ENCODE measurements at regions not wholly inside any gene's neighbourhood (a gene's known extent, or its start where the extent isn't known, plus 50 kb on each side); places are given as distances from the start of the nearest gene placed in this dataset.

- Histone ChIP-seq H3K27ac (no peak overlapping the region), H3K4me3 (no peak overlapping the region)
- no peak for DNase-seq (ENCODE audit: low spot score)
- TF ChIP-seq CTCF (IDR thresholded peaks at IDR 0.05) = no peak
Measured at GRCh38 chr4:43846111-43846587, 602.5 kb downstream of the KCTD8 start.

DNA sequence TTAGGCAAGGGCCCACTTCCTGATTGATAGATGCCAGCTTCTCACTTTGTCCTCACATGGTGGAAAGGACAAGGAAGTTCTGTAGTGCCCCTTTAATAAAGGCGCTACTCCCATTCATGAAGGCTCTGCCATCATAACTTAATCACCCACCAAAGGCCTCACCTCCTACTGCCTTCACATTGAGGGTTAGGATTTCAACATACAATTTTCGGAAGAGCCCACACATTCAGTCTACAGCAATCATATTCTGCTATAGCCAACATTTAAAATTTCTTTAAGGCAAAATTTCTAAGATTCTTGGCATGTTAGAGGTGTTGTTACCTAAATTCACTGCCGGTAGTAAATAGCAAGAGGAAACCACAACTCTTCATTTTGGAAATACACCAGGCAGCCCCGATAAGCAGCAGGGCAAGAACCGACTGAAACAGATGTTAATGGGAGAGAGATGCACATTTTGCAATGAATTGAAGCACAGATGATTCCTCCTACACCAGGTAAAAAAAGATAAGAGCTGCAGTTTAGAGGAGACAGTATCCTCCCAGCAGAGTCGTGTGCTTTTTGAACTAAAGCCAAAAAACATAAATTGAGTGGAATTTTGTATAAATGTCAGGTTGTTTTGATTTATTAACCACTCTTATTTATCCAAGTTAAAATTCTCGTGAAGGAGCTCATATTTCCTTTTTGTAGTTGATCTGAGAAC lies 594.9 kb downstream of the KCTD8 start:
- DNase-seq (ENCODE audit: low spot score) = no peak
- no peak overlapping the region for H3K4me3 ChIP-seq
- no peak overlapping the region for H3K27ac ChIP-seq
- TF ChIP-seq CTCF (IDR thresholded peaks at IDR 0.05) = no peak

DNA sequence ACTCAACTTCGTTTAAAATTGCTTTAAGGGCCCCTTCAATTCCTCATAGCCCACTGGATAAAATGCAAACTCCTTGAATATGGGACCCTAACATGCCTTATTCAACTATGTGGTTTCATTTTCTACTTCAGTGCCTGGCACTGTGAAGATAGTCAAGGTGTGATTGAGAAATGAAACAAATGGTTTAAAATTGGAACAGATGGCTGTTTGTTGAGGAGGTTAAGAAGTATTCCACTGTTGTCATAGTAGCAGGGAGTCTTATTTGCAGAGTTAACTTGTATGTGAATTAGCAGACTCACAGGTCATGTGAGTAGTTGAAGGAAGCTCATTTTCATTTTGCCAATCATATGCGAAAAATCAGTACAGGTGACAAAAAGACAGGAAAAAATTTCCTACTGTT lies 593.3 kb downstream of the KCTD8 start:
- Histone ChIP-seq H3K27ac (no peak overlapping the region), H3K4me3 (no peak overlapping the region)
- TF ChIP-seq CTCF (IDR thresholded peaks at IDR 0.05) = no peak
- no peak for DNase-seq (ENCODE audit: low spot score)

DNA sequence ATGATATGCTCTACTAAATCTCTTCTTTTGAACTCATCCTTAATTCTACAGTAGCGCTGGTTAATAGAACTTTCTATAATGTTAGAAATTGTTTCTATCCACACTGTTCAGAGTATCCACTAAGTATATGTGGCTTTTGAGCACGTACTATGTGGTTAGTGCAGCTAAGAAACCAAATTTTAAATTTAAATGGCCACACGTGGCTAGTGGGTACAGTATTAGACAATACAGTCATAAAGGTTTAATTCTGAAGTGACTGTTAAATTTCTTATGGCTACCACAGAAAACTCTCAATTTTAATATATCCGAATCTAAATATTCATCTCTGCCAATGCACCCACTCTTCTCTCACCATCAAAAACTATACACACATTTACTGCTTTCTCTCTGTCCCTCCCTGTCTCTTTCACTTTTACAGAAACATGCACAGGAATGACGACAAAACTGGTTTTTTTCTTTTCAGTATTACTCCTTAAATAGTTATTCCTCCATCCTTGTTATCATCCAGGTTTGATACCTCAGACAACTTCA lies 583.9 kb downstream of the KCTD8 start:
- DNase-seq (ENCODE audit: low spot score) = no peak
- no peak for TF ChIP-seq CTCF (IDR thresholded peaks at IDR 0.05)
- Histone ChIP-seq H3K4me3 (no peak overlapping the region), H3K27ac (no peak overlapping the region)

DNA sequence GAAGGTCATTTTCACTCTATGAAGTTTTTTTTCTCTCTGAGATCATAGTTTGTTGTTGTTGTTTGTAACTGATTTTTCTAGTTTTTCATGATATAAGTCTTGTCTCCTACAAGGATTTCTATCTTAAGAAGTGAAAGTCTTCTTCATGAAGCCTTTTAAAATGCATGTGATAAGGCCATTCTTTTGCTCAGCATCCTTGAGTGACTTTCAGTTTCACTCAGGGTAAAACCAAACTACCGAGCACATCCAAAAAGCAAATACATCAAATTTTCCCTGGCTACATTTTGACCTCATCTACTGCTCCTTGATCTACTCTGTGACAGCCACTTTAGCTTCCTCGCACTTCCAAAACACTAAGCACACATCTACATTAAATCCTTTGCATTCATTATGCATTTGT lies 580.7 kb downstream of the KCTD8 start:
- no peak for DNase-seq (ENCODE audit: low spot score)
- no peak for TF ChIP-seq CTCF (IDR thresholded peaks at IDR 0.05)
- Histone ChIP-seq H3K27ac (no peak overlapping the region), H3K4me3 (no peak overlapping the region)

- Histone ChIP-seq H3K4me3 (no peak overlapping the region), H3K27ac (no peak overlapping the region)
- DNase-seq (ENCODE audit: low spot score) = no peak
- no peak for TF ChIP-seq CTCF (IDR thresholded peaks at IDR 0.05)
Measured at GRCh38 chr4:43875655-43876054, 573.0 kb downstream of the KCTD8 start.

DNA sequence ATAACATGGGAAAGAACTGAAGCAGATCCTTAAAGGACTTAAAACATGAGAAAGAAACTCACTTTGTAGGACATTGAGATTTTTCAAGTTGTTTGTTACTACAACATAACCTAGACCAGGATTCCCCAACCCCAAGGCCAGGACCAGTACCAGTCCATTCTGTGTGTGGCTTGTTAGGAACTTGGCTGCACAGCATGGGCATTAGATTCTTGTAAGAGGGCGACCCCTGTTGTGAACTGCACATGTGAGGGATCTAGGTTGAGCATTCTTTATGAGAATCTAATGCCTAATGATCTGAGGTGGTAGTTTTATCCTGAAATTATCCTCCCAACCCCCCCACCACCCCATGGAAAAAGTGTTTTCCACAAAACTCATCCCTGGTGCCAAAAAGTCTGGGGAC lies 566.1 kb downstream of the KCTD8 start:
- no peak overlapping the region for H3K4me3 ChIP-seq
- no peak overlapping the region for H3K27ac ChIP-seq
- TF ChIP-seq CTCF (IDR thresholded peaks at IDR 0.05) = no peak
- no peak for DNase-seq (ENCODE audit: low spot score)

All from coronary artery (tissue), 2 donors.